NB4 (cell line): ENCODE measurements at regions not wholly inside any gene's neighbourhood (a gene's known extent, or its start where the extent isn't known, plus 50 kb on each side); places are given as distances from the start of the nearest gene placed in this dataset.

Experiments
- TF ChIP-seq, protein P1 (sequence below): IDR thresholded peaks from 2 replicates; pipeline ENCODE4 v1.6.1; 2011; ENCODE audit warnings: low read depth, low read length
- TF ChIP-seq, protein P2 (sequence below): IDR thresholded peaks from one replicate; pipeline ENCODE4 v1.5.1; 2012; ENCODE audit warnings: low read depth, low read length

DNA sequence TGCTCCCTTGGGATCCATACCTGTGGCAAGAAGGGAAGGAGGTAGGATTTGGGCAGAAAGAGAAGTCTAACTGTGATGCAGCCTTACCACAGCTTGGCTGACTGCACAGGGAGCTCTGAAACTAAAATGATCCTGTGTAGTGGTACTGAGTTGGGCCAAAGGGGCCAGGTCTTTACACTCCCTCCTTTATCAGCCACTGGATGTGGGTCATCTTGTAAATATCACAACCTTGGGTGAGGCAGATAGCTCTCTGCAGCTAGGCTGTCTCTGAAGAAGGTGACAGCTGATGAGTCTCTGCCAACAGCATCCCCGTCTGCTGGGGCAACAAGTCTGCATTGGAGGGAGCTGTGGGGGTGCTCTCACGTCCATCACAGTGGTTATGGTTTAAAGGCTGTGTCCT, 95.9 kb upstream of the CAND1 start:
- TF ChIP-seq, protein P1, sequence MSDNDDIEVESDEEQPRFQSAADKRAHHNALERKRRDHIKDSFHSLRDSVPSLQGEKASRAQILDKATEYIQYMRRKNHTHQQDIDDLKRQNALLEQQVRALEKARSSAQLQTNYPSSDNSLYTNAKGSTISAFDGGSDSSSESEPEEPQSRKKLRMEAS = no peak
- TF ChIP-seq, protein P2, sequence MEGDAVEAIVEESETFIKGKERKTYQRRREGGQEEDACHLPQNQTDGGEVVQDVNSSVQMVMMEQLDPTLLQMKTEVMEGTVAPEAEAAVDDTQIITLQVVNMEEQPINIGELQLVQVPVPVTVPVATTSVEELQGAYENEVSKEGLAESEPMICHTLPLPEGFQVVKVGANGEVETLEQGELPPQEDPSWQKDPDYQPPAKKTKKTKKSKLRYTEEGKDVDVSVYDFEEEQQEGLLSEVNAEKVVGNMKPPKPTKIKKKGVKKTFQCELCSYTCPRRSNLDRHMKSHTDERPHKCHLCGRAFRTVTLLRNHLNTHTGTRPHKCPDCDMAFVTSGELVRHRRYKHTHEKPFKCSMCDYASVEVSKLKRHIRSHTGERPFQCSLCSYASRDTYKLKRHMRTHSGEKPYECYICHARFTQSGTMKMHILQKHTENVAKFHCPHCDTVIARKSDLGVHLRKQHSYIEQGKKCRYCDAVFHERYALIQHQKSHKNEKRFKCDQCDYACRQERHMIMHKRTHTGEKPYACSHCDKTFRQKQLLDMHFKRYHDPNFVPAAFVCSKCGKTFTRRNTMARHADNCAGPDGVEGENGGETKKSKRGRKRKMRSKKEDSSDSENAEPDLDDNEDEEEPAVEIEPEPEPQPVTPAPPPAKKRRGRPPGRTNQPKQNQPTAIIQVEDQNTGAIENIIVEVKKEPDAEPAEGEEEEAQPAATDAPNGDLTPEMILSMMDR = no peak
